SK-MEL-5 (cell line): ENCODE measurements at regions not wholly inside any gene's neighbourhood (a gene's known extent, or its start where the extent isn't known, plus 50 kb on each side); places are given as distances from the start of the nearest gene placed in this dataset.

Experiments used
- DNase-seq: peaks from one replicate; pipeline ENCODE4 v3.0.0-alpha.2; 2016; ENCODE audit warnings: low read depth, low spot score
- in situ Hi-C: cut with HindIII; loops from 2 replicates; pipeline ENCODE4 v1.10.0; 2016; ENCODE audit warnings: low sequenced_read_pairs, high pct_unique_total_duplicates, low pct_unique_long_range_greater_than_20kb

DNA sequence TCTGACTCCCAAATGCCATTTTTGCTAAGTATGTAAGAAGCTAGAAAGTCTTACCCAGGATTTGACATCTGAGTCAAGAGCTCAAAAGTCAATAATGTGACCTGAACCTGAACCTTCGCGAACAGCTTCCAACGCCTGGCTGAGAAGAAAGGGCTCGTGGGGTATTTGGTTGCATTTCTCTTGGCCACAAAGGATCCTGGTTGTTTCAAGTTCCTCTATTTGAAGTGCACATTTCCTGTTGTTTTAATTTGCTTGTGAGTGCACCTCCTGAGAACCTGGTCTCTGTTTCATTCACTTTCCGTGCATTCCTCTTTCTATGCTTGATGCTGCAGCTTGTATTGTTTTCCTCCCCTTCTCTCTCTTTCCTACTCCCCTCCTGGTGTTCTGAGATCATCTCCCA lies 212.5 kb downstream of the FOXA2 start:
- in situ Hi-C loops = no loop called here
- no peak for DNase-seq

DNA sequence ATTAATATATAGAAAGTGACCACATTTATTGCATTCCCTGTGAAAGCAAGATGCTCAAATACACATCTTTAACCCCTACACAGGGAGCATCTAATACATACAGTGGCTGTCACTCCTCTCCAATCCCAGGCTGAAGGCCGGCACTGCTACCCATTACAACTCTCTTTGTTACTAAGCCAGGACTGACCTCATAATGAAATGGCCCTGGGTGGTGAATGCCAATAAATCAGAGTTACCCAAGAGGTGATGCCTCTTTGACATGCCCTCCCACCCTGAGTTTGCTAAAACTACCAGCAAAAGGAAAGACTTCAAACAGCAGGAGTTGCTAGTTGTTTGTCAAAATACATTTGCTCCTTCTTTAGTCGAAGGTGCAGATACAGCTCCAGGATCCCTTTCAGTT lies 214.2 kb downstream of the FOXA2 start:
- DNase-seq = no peak
- in situ Hi-C loops = no loop called here

DNA sequence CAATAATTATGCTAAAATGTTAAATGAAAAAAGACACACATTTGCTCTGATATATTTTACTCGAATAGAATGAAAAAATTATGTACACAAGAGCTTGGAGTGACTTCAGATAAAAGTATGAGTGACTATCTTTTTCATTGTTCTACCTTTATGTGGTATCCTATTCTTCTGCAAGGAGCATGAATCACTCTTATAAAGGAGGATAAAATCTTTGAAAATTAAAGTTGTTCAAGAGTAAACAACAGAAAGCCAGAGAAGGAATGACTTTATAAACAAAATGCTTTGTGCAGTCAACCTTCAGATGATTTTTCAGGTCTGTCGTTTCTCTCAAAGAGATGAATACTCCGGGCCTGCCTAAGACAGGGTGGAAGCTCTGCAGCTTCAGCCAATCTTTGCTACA lies 215.3 kb downstream of the FOXA2 start:
- no peak for DNase-seq
- in situ Hi-C loops = no loop called here

DNA sequence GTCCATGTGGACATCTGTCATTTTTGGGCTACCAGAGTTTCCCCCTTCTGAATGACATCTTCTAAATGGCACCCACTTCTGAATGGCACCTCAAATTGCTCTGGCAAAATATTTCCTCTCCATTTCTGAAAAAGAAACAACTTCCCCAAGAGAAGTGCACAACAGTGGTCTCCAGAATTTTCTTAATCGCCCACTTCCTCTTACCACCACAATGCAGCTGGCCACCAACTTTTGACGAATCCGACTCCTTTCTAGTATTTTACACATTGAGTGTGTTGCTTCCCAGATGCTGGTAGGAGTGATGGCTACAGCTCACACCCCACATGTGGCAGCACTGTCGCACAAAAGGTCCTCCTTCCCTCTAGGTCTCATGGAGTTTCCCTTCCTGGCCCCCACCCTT lies 216.1 kb downstream of the FOXA2 start:
- in situ Hi-C loops = no loop called here
- no peak for DNase-seq

DNA sequence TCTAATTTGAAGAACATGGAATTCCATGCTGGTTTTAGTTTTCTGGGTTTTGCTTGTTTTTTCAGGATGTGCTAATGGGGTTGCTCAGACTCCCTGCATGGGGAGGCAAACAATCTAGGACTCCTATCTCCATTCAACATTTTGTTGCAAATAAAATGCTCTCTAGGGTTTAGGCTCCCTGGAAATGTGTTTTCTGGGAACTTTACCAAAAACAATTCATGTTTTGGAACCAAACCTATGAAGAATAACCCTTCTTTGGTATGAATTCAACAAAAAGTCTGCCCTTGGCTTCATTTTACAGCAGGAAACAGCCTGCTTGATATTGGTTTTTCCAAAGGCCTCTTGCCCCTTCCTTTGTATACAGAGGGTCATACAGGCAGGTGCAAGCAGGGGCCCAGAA lies 217.7 kb downstream of the FOXA2 start:
- in situ Hi-C loops = no loop called here
- no peak for DNase-seq

GRCh38 chr20:22354647-22355046 lies 229.7 kb downstream of the FOXA2 start:
- DNase-seq = no peak
- in situ Hi-C loops = no loop called here

GRCh38 chr20:22353586-22353985 lies 230.8 kb downstream of the FOXA2 start:
- in situ Hi-C loops = no loop called here
- no peak for DNase-seq

DNA sequence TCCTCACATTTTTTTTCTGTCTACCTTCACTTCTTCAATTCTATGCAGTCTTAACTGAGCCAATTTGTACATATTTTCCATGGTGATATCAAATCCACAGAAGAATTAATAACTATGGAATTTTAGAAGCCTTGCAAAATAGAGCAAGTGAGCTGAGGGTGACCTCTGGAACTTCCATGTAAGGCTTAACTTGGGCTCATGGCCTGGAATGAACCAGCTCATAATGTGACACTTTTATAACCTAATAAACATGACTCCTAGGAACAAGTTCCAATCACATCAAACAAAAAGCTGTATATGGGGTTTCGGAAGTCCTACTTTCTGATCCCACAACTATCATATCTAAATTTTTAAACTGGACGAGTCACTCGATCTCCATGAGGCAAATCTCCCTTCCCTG lies 232.4 kb downstream of the FOXA2 start:
- in situ Hi-C loops = no loop called here
- no peak for DNase-seq

DNA sequence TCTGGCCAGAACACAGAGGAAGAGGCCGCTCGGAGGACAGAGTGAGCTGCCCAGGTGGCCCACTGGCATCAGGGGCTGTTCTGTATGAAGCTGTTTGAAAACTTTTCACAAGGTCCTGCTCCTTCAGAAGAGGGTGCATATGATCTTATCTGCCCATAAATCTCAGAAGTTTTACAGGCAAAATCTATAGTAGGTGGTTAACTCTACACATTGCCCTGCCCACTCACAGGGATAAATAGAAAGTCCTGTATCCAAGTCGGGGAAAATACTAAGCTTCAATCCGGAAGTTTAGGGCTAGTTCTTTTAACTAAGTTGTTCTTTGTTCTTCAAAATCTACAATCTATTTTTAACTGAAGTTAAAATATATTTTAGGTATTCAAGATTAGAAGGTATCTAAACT lies 233.7 kb downstream of the FOXA2 start:
- in situ Hi-C loops = no loop called here

DNA sequence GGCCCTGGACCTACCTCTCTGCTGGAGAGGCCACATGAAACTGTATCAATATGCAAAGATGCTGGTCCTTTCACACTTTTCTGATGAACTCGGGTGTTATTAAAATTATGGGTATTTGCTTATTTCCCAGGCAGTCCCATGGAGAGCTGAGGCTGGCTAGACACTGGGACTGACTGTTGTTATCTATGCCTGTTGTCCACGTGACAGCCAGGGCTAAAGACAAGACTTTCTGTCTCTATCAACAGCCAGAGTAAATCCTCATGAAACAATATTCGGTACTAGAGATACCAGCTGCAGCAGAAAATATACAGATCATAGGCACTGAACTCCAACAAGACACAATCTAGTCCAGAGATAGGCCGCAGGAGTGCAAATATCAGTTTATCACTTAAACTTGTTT lies 236.4 kb downstream of the FOXA2 start:
- in situ Hi-C loops = loop anchor here (25.0 kb wide), 1 partner anchor 339 kb away; no protein-coding TSS in a partner anchor

More for the DNA sequence above, 233.7 kb downstream of the FOXA2 start:
- DNase-seq = no peak

GRCh38 chr20:22346716-22347115 lies 237.7 kb downstream of the FOXA2 start:
- in situ Hi-C loops = loop anchor here (25.0 kb wide), 1 partner anchor 341 kb away; no protein-coding TSS in a partner anchor
- DNase-seq = no peak

More for the DNA sequence above, 236.4 kb downstream of the FOXA2 start:
- no peak for DNase-seq

GRCh38 chr20:22343612-22344011 lies 240.8 kb downstream of the FOXA2 start:
- in situ Hi-C loops = loop anchor here (25.0 kb wide), 1 partner anchor 344 kb away; no protein-coding TSS in a partner anchor
- DNase-seq = no peak

- DNase-seq = no peak
- in situ Hi-C loops = loop anchor here (25.0 kb wide), 1 partner anchor 345 kb away; no protein-coding TSS in a partner anchor
These were observed 242.0 kb downstream of the FOXA2 start for GRCh38 chr20:22342410-22342809.

DNA sequence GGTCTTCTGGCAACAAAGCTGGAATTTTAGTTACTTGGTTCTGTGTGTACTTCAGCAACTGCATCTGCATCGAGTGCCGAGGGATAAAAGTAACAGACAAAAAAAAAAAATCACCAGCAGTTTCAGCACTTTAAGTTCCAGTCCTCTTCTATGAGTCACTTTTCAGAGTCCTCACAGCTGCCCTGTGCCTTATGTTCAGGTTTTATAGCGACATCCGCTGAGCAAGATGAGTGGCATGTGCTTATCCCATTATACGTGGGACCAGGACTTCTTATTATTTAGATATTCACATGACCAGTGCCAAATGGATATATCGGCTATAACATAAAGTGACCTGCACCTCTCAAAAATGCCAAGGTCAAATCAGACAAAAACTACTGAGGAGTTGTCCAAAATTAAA lies 242.9 kb downstream of the FOXA2 start:
- no peak for DNase-seq
- in situ Hi-C loops = loop anchor here (25.0 kb wide), 1 partner anchor 346 kb away; no protein-coding TSS in a partner anchor

- in situ Hi-C loops = loop anchor here (25.0 kb wide), 1 partner anchor 347 kb away; no protein-coding TSS in a partner anchor
- DNase-seq = no peak
These were observed 244.4 kb downstream of the FOXA2 start for GRCh38 chr20:22339946-22340345.

DNA sequence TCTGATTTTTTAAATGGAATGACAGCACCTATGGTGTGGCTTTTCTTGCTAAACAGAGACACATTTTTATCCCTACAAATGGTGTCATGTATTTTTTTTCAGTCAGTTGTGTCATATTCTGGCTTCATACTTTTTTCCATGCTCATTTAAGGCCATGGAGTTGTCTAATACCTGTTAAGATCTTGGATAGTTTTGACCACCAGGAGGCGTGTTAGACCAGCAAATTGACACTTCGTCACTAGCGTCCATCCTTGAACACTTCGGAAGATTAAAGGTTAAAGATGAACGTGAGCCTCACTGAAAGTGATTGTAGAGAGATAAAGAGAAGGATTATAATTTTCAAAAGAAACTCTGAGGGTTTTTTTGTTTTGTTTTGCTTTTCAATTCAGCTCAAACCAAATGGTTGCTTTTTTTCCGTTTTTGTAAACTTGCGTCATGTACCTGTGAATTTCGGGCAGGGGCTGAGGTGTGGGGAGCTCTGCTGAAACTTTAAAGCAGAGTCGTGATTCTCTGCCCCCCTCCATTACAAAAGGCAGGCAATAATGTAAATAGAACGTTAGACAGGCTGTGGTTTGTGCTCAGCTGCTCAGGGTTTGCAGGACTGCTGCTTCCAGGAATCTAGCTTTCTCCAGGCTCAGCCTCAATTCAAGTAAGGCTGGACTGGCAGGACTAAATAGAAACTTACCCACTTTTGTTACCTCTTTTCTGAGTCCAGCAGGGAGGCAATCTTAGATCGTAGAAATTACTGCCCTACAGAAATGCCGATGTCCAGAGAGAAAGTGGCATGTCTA lies 245.1 kb downstream of the FOXA2 start:
- DNase-seq = peak; percentile 83
- in situ Hi-C loops = loop anchor here (25.0 kb wide), 1 partner anchor 348 kb away; no protein-coding TSS in a partner anchor

GRCh38 chr20:22338140-22338708 lies 246.1 kb downstream of the FOXA2 start:
- in situ Hi-C loops = loop anchor here (25.0 kb wide), 1 partner anchor 349 kb away; no protein-coding TSS in a partner anchor
- no peak for DNase-seq

DNA sequence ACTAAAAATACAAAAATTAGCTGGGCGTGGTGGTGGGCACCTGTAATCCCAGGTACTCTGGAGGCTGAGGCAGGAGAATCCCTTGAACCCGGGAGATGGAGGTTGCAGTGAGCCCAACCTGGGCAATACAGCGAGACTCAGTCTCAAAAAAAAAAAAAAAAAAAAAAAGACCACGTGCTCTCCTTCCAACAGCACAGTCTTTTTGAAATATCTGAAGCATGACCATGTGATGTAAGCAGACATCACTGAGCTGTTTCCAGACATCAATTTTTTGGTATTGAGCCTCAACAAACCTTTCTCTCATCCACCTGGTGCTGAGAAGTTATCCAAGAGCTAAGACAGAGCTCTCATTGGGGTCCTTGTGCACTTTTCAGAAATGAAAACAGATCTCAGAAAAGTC lies 249.2 kb downstream of the FOXA2 start:
- in situ Hi-C loops = loop anchor here (25.0 kb wide), 1 partner anchor 352 kb away; no protein-coding TSS in a partner anchor
- DNase-seq = no peak
